K562 (cell line): ENCODE measurements at regions not wholly inside any gene's neighbourhood (a gene's known extent, or its start where the extent isn't known, plus 50 kb on each side); places are given as distances from the start of the nearest gene placed in this dataset.

ENCODE experiments used
- ATAC-seq: fragments of 200-7000 bp; cut with Tn5 transposase; 3 replicates; pipeline ENCODE4 v1.9.1; 2020; ENCODE audit warnings: moderate library complexity
- BruUV-seq: library from RNA; stranded (reverse); fragments of 400-500 nt; replicated peaks from 2 replicates; lab custom pipeline; 2021; lab: Mats Ljungman, UMichigan
- CTCF ChIA-PET: fragments of 300-600 bp; formaldehyde crosslinking; extraction: SDS; loops from one replicate; lab custom pipeline; 2021; ENCODE audit warnings: low intra/inter-chr PET ratio; lab: Yijun Ruan, JAX
- POLR2A ChIA-PET: fragments of 300-600, 350-650 bp; sonication (Branson Sonifier 250); formaldehyde crosslinking; extraction: SDS; loops from one replicate; lab custom pipeline; 2021; ENCODE audit warnings: antibody characterized with exemption, inconsistent platforms; lab: Yijun Ruan, JAX
- DNase-seq, 4 experiments: peaks; one replicate each; pipeline versions ENCODE4 v3.0.0 to v3.0.0-alpha.2; 2011 to 2018; ENCODE audit warnings: low spot score in 3 of 4, mixed read lengths in 3 of 4; ENCODE audit errors: extremely low read depth in 1 of 4
- FAIRE-seq: peaks from 2 replicates; lab custom pipeline; 2011; peaks lifted over from hg19 to GRCh38; lab: Jason Lieb, UNC
- H2AFZ ChIP-seq: 2 replicates; pipeline ENCODE4 v1.6.0; 2011; ENCODE audit warnings: low read depth, low read length, control low read depth, inconsistent platforms
- H3K27ac ChIP-seq: fragments of 200-600 bp; 3 replicates; pipeline ENCODE4 v1.8.0; 2011; ENCODE audit warnings: low read depth, mild to moderate bottlenecking, control low read depth, inconsistent platforms, low read length, moderate library complexity, mixed read lengths; ENCODE audit errors: extremely low read depth
- H3K27me3 ChIP-seq, 2 experiments: fragments of 300-600 bp in 1 of 2; 2 replicates in 1 of 2; 3 replicates in 1 of 2; pipeline versions ENCODE4 v1.6.0 to v1.8.0; 2011; ENCODE audit warnings: inconsistent platforms in 2 of 2, low read length in 2 of 2, mild to moderate bottlenecking in 1 of 2, mixed read lengths in 1 of 2, moderate library complexity in 1 of 2; ENCODE audit not compliant: control insufficient read depth in 2 of 2, insufficient read depth in 2 of 2
- H3K36me3 ChIP-seq: fragments of 300-600 bp; 3 replicates; pipeline ENCODE4 v1.8.0; 2011; ENCODE audit warnings: mild to moderate bottlenecking, low read length, inconsistent platforms; ENCODE audit not compliant: control insufficient read depth, insufficient read depth
- H3K4me1 ChIP-seq, 2 experiments: fragments of 200-600 bp in 1 of 2; replicated peaks in 1 of 2; 2 replicates in 1 of 2; 3 replicates in 1 of 2; pipeline versions ENCODE4 v1.5.1 to v1.8.0; 2011; ENCODE audit warnings: inconsistent platforms in 2 of 2, low read length in 2 of 2, mild to moderate bottlenecking in 1 of 2, mixed read lengths in 1 of 2, moderate library complexity in 1 of 2; ENCODE audit not compliant: control insufficient read depth in 2 of 2, insufficient read depth in 2 of 2
- H3K4me2 ChIP-seq: 2 replicates; pipeline ENCODE4 v1.6.1; 2011; ENCODE audit warnings: low read length, control low read depth, inconsistent platforms, mixed read lengths; ENCODE audit not compliant: insufficient read depth
- H3K4me3 ChIP-seq: fragments of 200-600 bp; sonication (generic), shearing (Covaris generic); 2 replicates; pipeline ENCODE4 v1.5.1; 2016; ENCODE audit warnings: control low read depth, inconsistent platforms
- H3K79me2 ChIP-seq: fragments of 200-600 bp; 3 replicates; pipeline ENCODE4 v1.8.0; 2011; ENCODE audit warnings: low read length, inconsistent platforms; ENCODE audit not compliant: control insufficient read depth, insufficient read depth
- H3K9ac ChIP-seq, 2 experiments: 2 replicates each; pipeline versions ENCODE4 v1.6.0 to v1.6.1; 2011; ENCODE audit warnings: low read depth in 2 of 2, low read length in 2 of 2, control low read depth in 1 of 2, inconsistent platforms in 1 of 2, mild to moderate bottlenecking in 1 of 2, mixed read lengths in 1 of 2; ENCODE audit not compliant: insufficient read depth in 1 of 2
- H3K9me1 ChIP-seq: one replicate; pipeline ENCODE4 v1.6.0; 2011; ENCODE audit warnings: inconsistent platforms, mild to moderate bottlenecking, low read length, moderate library complexity; ENCODE audit not compliant: control insufficient read depth, insufficient read depth
- H3K9me3 ChIP-seq: replicated peaks from 2 replicates; pipeline ENCODE4 v1.5.1; 2011; ENCODE audit warnings: low read depth, low read length, inconsistent platforms; ENCODE audit not compliant: control insufficient read depth, insufficient read depth
- H4K20me1 ChIP-seq: replicated peaks from 2 replicates; pipeline ENCODE4 v1.6.1; 2011; ENCODE audit warnings: low read length, inconsistent platforms, mixed read lengths; ENCODE audit not compliant: control insufficient read depth, insufficient read depth
- CCNT2 ChIP-seq: IDR thresholded peaks from 2 replicates; pipeline ENCODE4 v1.6.1; 2011; ENCODE audit warnings: borderline replicate concordance, low read depth, mild to moderate bottlenecking, moderate library complexity, mixed read lengths, low read length; ENCODE audit not compliant: insufficient read length; ENCODE audit errors: extremely low read depth
- JUN ChIP-seq, 2 experiments: sonication (generic) in 1 of 2; formaldehyde crosslinking in 1 of 2; IDR thresholded peaks; 2 replicates each; pipeline versions ENCODE4 v1.6.1 to v1.8.0; 2012 to 2022; ENCODE audit warnings: borderline replicate concordance in 2 of 2, mild to moderate bottlenecking in 2 of 2, improper control_type of control experiment in 1 of 2, low read depth in 1 of 2, low read length in 1 of 2, missing genetic modification reagents in 1 of 2
- RBM34 ChIP-seq: fragments of 200-400 bp; formaldehyde crosslinking; IDR thresholded peaks from 2 replicates; pipeline ENCODE4 v1.6.1; 2018; ENCODE audit warnings: low read length, borderline replicate concordance; ENCODE audit not compliant: insufficient read depth
- SMC3 ChIP-seq: conservative IDR thresholded peaks from 2 replicates; pipeline ENCODE4 v1.6.1; 2011; ENCODE audit warnings: low read depth, low read length, improper control_type of control experiment; ENCODE audit not compliant: insufficient read depth
- SRSF7 ChIP-seq: fragments of 200-400 bp; formaldehyde crosslinking; optimal IDR thresholded peaks from 2 replicates; pipeline ENCODE3; 2017; ENCODE audit warnings: mild to moderate bottlenecking, low read depth, low read length
- ZNF3 ChIP-seq: fragments of 250-450 bp; sonication (Bioruptor Pico); IDR thresholded peaks from 2 replicates; pipeline ENCODE4 v1.5.0; 2021; ENCODE audit warnings: mild to moderate bottlenecking, moderate library complexity
- WGBS: fragments of 100-300 bp; shearing (Covaris generic); methylation state at CpG from one replicate; pipeline ENCODE4 v1.1.6; 2016; ENCODE audit warnings: low coverage, mixed read lengths; ENCODE audit not compliant: insufficient coverage; ENCODE audit errors: missing lambda C conversion rate; 5-methylcytosine and 5-hydroxymethylcytosine counted together
- in situ Hi-C: fragments of 300-500 bp; cut with MboI; formaldehyde crosslinking; loops from 4 replicates; pipeline ENCODE4 v1.15.0; 2018; ENCODE audit warnings: inconsistent platforms, mixed read lengths
- intact Hi-C: fragments of 100-400 bp; cut with micrococcal nuclease; formaldehyde crosslinking; loops from 2 replicates; pipeline ENCODE4 v1.14.2; 2022

DNA sequence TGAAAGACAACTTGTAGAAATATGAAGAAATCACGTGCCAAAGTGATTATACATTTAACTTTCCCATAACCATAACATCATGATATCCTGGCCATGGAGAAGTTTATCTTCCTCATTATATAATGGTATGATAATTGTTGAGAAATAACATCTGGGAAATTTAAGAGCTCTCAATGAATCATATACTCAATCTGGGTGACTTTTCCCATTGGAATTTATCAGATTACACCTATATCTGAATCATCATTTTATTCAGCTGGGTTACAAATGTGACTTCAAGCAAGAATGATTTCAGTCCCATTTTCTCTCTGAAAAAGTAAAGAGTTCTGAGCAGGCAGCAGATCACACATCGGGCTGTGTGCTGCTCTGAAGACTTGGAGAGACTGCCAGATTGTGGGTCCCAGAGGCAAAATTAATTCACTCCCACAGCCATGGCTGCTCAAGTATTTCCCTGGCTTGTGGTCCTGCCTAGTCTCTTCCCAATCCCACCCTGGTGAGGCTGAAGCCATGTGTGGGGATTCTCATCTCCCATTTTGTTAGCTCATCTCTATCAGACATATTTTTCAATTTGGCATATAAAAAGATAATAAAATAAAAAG is 278.0 kb downstream of the MRPL39 start:
- Histone ChIP-seq H3K27ac (no peak overlapping the region), H3K79me2 (no peaks in the 10 kb centered on the region), H3K9ac (no peak overlapping the region), H3K36me3 (no peaks in the 10 kb centered on the region), H3K9me3 (no peaks in the 10 kb centered on the region), H3K4me2 (no peak overlapping the region), H3K4me1 (no peaks in the 10 kb centered on the region), H4K20me1 (no peaks in the 10 kb centered on the region), H2AFZ (no peak overlapping the region)
- ChIA-PET CTCF (no interaction called here), POLR2A (no interaction called here)
- FAIRE-seq, result no peak
- DNase-seq, result no peak
- in situ Hi-C loops, result no loop called here
- intact Hi-C loops, result no loop called here
- WGBS, result 0% methylated on average over 2 of the region's 2 CpGs
- no peak for TF ChIP-seq SMC3
- no peak for TF ChIP-seq SRSF7
- TF ChIP-seq, all 486 proteins: peak for 0
- Histone ChIP-seq H3K9me1 (no peaks in the 10 kb centered on the region), H3K27me3 (no peaks in the 10 kb centered on the region), H3K4me3 (no peak overlapping the region)
- no peak for ATAC-seq
- no TSS peak for BruUV-seq

DNA sequence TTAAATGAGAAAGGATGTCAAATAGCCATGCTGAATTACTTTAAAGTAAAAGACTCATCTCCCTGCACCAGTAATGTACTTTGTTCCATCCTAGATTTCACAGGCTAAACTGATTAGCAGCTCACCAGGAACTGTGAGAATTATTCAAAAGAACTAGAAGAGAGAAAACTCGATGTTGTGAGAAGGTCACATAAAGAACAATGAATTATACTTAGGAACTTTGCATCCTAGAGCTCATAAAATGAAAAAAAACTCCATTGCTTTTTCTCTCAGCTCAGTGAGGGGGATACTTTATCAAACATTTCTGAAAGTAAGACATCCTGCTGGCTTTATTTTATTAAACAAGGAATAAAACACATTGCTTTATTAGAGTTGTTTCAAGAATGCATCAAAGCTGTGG is 278.5 kb downstream of the MRPL39 start:
- no TSS peak for BruUV-seq
- H3K9me3 ChIP-seq, result no peaks in the 10 kb centered on the region
- H3K4me3 ChIP-seq, result no peak overlapping the region
- WGBS, result 0% methylated on average over 1 of the region's 1 CpG
- in situ Hi-C loops (no loop called here), intact Hi-C loops (no loop called here)
- H3K9me1 ChIP-seq, result no peaks in the 10 kb centered on the region
- no peaks in the 10 kb centered on the region for H3K4me1 ChIP-seq
- ChIA-PET POLR2A (no interaction called here), CTCF (no interaction called here)
- FAIRE-seq, result no peak
- DNase-seq, result no peak
- no peak overlapping the region for H2AFZ ChIP-seq
- no peaks in the 10 kb centered on the region for H4K20me1 ChIP-seq
- H3K27ac ChIP-seq, result no peak overlapping the region
- H3K9ac ChIP-seq, result no peak overlapping the region
- H3K36me3 ChIP-seq, result no peaks in the 10 kb centered on the region
- no peaks in the 10 kb centered on the region for H3K79me2 ChIP-seq
- no peaks in the 10 kb centered on the region for H3K27me3 ChIP-seq
- no peak for TF ChIP-seq JUN (IDR thresholded peaks at IDR 0.05; ENCODE audit: borderline replicate concordance, low read depth, low read length)
- TF ChIP-seq JUN (CRISPR knock-in tag; IDR thresholded peaks at IDR 0.05; ENCODE audit: borderline replicate concordance), result no peak
- no peak for TF ChIP-seq CCNT2
- no peak for TF ChIP-seq RBM34
- TF ChIP-seq ZNF3 (CRISPR knock-in tag), result no peak
- ATAC-seq, result no peak
- no peak overlapping the region for H3K4me2 ChIP-seq
